ENCODE measurements at regions not wholly inside any gene's neighbourhood (a gene's known extent, or its start where the extent isn't known, plus 50 kb on each side); places are given as distances from the start of the nearest gene placed in this dataset.

DNA sequence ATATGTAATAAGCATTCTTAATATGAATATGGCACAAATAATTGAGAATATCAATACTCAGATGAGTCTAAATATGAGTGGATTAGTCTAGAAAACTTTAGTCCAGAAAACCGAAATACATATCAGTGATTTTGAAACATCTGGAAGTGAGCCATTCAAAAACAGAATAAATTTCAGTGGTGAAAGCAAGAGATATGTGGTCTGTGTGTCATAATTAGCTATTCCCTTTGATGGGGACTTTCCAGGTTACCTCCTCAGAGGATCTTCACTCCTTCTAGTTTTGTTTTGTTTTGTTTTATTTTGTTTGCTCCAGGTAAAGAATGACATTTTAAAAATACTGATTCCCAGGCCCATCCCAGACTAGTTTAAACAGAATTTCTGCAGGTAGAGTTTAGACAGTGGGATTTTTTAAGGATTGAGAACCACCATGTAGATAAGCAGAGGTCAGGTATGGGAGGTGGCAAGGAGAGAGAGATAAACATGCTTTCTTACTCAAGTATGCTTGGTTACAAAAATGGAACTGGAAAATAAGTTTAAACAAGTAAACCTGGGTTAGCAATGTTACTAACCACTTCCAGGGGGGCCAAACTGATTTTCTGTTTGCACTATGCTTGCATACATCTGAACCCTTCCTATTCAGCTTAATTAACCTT lies 70.7 kb downstream of the NABP1 start:
- FAIRE-seq = no peak
- DNase-seq = no peak
- 39 to 66% (median 50%) methylated on average over 1 of the region's 1 CpG for WGBS, 3 donors

DNA sequence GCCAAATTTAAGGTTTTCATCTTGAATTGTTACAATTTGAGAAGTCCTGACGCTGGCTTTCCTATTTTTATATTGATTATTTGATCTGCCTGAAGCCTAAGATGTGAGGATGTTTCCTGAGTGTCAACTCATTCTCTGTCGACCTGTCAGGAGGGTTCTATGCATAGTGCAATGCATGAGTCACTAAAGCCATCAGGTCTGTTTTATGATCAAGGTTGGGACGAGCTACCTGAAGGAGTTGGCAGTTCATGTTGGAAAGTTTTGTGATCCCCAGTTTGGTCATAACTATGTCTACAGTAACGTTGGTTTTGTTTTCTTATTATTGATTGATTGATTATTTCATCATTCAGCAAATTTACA lies 71.2 kb downstream of the NABP1 start:
- Histone ChIP-seq H3K36me3 (ENCODE audit: control insufficient read depth in 3 of 3, insufficient read depth in 2 of 3, low read depth in 1 of 3, low read length in 3 of 3) (no peaks in the 10 kb centered on the region), H3K9me3 (ENCODE audit: control insufficient read depth in 2 of 2, insufficient read depth in 1 of 2, low read depth in 1 of 2, low read length in 1 of 2) (no peaks in the 10 kb centered on the region), H3K27me3 (ENCODE audit: control insufficient read depth in 3 of 3, insufficient read depth in 3 of 3, low read length in 3 of 3) (no peaks in the 10 kb centered on the region), H3K4me3 (ENCODE audit: low read depth in 1 of 3, low read length in 3 of 3) (no peak overlapping the region), H3K4me1 (ENCODE audit: control insufficient read depth in 3 of 3, insufficient read depth in 2 of 3, low read depth in 1 of 3, low read length in 2 of 3) (no peaks in the 10 kb centered on the region), H3K27ac (ENCODE audit: low read depth in 1 of 3, low read length in 2 of 3) (no peak overlapping the region)
- DNase-seq = no peak
- WGBS, 3 donors = 41 to 66% (median 43%) methylated on average over 4 of the region's 4 CpGs
- no peak for FAIRE-seq

More for the DNA sequence above, 70.7 kb downstream of the NABP1 start:
- Histone ChIP-seq H3K27me3 (ENCODE audit: control insufficient read depth in 3 of 3, insufficient read depth in 3 of 3, low read length in 3 of 3) (no peaks in the 10 kb centered on the region), H3K27ac (ENCODE audit: low read depth in 1 of 3, low read length in 2 of 3) (no peak overlapping the region), H3K36me3 (ENCODE audit: control insufficient read depth in 3 of 3, insufficient read depth in 2 of 3, low read depth in 1 of 3, low read length in 3 of 3) (no peaks in the 10 kb centered on the region), H3K4me3 (ENCODE audit: low read depth in 1 of 3, low read length in 3 of 3) (no peak overlapping the region), H3K4me1 (ENCODE audit: control insufficient read depth in 3 of 3, insufficient read depth in 2 of 3, low read depth in 1 of 3, low read length in 2 of 3) (no peaks in the 10 kb centered on the region), H3K9me3 (ENCODE audit: control insufficient read depth in 2 of 2, insufficient read depth in 1 of 2, low read depth in 1 of 2, low read length in 1 of 2) (no peaks in the 10 kb centered on the region)

DNA sequence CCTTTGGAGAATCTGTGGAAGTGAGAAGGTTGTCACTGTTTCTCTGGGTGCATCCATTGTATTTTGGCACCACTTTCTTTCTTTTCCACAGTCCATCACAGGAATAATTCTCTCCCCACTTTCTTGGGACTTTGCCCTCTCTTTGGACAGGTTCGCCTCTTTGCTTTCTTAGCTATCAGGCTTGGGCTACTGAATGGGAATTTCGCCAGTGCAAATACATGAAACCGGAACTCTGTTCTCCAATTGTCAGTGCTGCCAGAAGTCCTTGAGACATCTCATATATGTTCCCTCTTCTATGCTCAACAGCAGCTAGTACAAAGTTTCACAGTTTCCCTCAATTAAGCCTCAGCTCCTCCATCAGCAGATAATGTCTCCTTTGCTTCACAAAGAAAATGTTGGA lies 76.2 kb downstream of the NABP1 start:
- DNase-seq = peak in 1 of 2 donors; percentile 3

DNA sequence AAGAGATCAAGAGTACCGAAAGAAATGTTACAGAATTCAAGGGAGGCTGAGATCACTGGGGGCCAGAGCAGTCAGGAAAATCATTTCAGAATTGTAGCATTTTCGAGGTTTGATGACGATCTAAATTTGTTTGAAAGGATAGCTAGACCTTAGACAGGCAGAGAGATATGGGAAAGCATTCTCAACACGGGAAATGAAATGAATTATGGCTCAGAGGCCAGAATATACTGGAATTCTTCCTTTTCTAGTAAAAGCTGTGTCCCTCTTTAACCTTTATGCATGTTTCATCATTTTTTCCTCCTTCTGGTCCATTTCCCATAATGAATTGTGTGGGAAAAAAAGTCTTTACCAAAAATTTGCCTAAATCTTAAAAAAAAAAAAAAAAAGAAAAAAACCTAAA lies 78.8 kb downstream of the NABP1 start:
- no peaks in the 10 kb centered on the region for H3K4me1 ChIP-seq (ENCODE audit: control insufficient read depth in 3 of 3, insufficient read depth in 2 of 3, low read depth in 1 of 3, low read length in 2 of 3)
- H3K27me3 ChIP-seq (ENCODE audit: control insufficient read depth in 3 of 3, insufficient read depth in 3 of 3, low read length in 3 of 3) = no peaks in the 10 kb centered on the region
- H3K9me3 ChIP-seq (ENCODE audit: control insufficient read depth in 2 of 2, insufficient read depth in 1 of 2, low read depth in 1 of 2, low read length in 1 of 2) = no peaks in the 10 kb centered on the region
- H3K4me3 ChIP-seq (ENCODE audit: low read depth in 1 of 3, low read length in 3 of 3) = no peak overlapping the region
- no peaks in the 10 kb centered on the region for H3K36me3 ChIP-seq (ENCODE audit: control insufficient read depth in 3 of 3, insufficient read depth in 2 of 3, low read depth in 1 of 3, low read length in 3 of 3)
- 71 to 85% (median 83%) methylated on average over 4 of the region's 4 CpGs for WGBS, 3 donors
- no peak for DNase-seq
- H3K27ac ChIP-seq (ENCODE audit: low read depth in 1 of 3, low read length in 2 of 3) = no peak overlapping the region
- no peak for FAIRE-seq

More for the DNA sequence above, 76.2 kb downstream of the NABP1 start:
- no peaks in the 10 kb centered on the region for H3K36me3 ChIP-seq (ENCODE audit: control insufficient read depth in 3 of 3, insufficient read depth in 2 of 3, low read depth in 1 of 3, low read length in 3 of 3)
- 18 to 56% (median 36%) methylated on average over 3 of the region's 3 CpGs for WGBS, 3 donors
- no peak overlapping the region for H3K27ac ChIP-seq (ENCODE audit: low read depth in 1 of 3, low read length in 2 of 3)
- H3K9me3 ChIP-seq (ENCODE audit: control insufficient read depth in 2 of 2, insufficient read depth in 1 of 2, low read depth in 1 of 2, low read length in 1 of 2) = no peaks in the 10 kb centered on the region
- H3K4me3 ChIP-seq (ENCODE audit: low read depth in 1 of 3, low read length in 3 of 3) = no peak overlapping the region
- no peak for FAIRE-seq
- no peaks in the 10 kb centered on the region for H3K4me1 ChIP-seq (ENCODE audit: control insufficient read depth in 3 of 3, insufficient read depth in 2 of 3, low read depth in 1 of 3, low read length in 2 of 3)
- H3K27me3 ChIP-seq (ENCODE audit: control insufficient read depth in 3 of 3, insufficient read depth in 3 of 3, low read length in 3 of 3) = no peaks in the 10 kb centered on the region

DNA sequence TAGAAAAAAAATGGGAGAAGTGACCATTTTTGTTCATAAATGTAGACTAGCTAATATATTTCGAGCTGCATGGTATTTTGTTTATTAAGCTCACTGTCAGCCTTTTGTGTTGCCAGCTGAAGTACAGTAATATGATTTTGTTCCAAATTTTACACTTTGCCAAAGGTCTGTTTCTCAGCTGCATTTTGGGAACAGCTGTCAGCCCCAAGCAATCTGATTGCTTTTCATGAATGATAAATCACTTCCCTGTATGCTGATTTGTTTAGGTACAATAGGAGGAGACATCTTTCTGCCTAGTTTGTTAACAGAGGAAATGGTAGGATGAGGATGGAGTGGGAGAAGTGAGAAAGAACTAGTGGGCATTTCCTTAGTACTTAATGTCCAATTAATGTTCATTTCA lies 79.3 kb downstream of the NABP1 start:
- H3K27ac ChIP-seq (ENCODE audit: low read depth in 1 of 3, low read length in 2 of 3) = no peak overlapping the region
- no peaks in the 10 kb centered on the region for H3K27me3 ChIP-seq (ENCODE audit: control insufficient read depth in 3 of 3, insufficient read depth in 3 of 3, low read length in 3 of 3)
- DNase-seq = no peak
- H3K4me1 ChIP-seq (ENCODE audit: control insufficient read depth in 3 of 3, insufficient read depth in 2 of 3, low read depth in 1 of 3, low read length in 2 of 3) = no peaks in the 10 kb centered on the region
- 66 to 77% (median 68%) methylated on average over 1 of the region's 1 CpG for WGBS, 3 donors
- no peak overlapping the region for H3K4me3 ChIP-seq (ENCODE audit: low read depth in 1 of 3, low read length in 3 of 3)
- H3K9me3 ChIP-seq (ENCODE audit: control insufficient read depth in 2 of 2, insufficient read depth in 1 of 2, low read depth in 1 of 2, low read length in 1 of 2) = no peaks in the 10 kb centered on the region
- FAIRE-seq = no peak
- no peaks in the 10 kb centered on the region for H3K36me3 ChIP-seq (ENCODE audit: control insufficient read depth in 3 of 3, insufficient read depth in 2 of 3, low read depth in 1 of 3, low read length in 3 of 3)

DNA sequence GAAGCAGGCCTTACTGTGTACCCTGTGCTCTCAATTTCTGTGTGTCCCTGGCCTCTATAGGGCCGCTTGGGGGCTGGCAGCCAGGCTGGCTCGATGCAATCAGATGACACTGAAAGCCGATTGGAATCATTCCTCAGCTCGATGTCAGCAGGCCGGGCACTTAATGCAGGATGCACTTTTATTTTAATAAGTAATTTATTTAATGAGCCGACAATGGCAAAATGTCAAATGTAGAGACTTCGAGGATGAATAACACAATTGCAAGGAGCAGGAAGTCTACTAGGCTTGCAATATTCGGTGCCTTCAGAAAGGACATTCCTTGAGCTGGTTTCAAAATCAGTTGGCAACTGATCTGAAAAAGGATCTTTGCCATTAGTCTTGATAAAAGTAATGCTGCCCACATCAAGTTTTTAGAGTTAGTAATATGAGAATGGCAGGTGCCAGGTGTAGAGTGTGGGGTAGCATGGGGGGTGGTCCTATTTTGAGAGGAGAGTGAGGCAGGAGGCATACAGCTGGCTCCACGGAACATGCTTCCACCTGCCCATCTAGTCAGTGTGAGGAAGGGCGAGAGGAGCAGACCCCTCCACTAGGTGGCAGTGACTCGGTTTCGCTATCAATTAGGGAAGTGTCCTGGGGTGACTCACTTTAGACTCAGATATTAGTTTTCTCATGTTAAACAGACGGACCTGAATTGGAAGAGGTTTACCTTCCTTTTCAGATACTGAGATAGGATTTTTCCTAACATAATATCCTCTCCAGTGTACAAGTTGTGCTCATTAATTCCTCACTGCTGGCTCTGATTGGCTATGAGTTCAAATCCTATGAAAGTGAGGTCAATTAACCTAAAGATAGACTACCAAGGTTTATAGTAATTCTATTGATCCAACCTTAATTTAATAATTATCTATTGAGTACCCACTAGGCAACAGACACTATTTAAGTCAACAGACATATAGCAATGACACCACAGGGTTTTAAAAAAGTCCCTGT lies 80.9 kb downstream of the NABP1 start:
- DNase-seq (peak; percentile 60 to 76), FAIRE-seq (no peak)
- no peaks in the 10 kb centered on the region for H3K9me3 ChIP-seq (ENCODE audit: control insufficient read depth in 2 of 2, insufficient read depth in 1 of 2, low read depth in 1 of 2, low read length in 1 of 2)
- H3K27ac ChIP-seq (ENCODE audit: low read depth in 1 of 3, low read length in 2 of 3) = no peak overlapping the region
- H3K27me3 ChIP-seq (ENCODE audit: control insufficient read depth in 3 of 3, insufficient read depth in 3 of 3, low read length in 3 of 3) = no peaks in the 10 kb centered on the region
- WGBS, 3 donors = 42 to 53% (median 53%) methylated on average over 13 of the region's 13 CpGs
- no peaks in the 10 kb centered on the region for H3K4me1 ChIP-seq (ENCODE audit: control insufficient read depth in 3 of 3, insufficient read depth in 2 of 3, low read depth in 1 of 3, low read length in 2 of 3)
- no peaks in the 10 kb centered on the region for H3K36me3 ChIP-seq (ENCODE audit: control insufficient read depth in 3 of 3, insufficient read depth in 2 of 3, low read depth in 1 of 3, low read length in 3 of 3)
- H3K4me3 ChIP-seq (ENCODE audit: low read depth in 1 of 3, low read length in 3 of 3) = no peak overlapping the region

DNA sequence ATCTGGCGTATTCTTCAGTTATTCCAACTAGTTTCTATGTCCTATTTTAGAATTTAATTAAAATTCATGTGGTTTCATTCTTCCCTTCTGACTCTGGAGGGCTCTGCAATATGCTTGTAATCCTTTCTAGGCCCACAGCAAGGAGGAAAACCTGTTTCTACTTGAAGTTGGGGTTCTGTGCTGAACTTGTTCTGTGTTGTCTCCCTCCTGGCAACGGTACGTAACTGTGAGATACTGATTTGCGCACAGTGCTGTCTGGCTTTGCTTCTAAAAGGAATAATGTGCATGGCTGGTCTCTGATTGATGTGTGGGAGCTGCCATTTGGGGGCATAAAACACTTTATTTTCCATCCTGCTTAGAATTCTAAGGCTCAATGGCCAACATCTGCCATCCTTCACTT lies 81.7 kb downstream of the NABP1 start:
- no peak for FAIRE-seq
- Histone ChIP-seq H3K4me1 (ENCODE audit: control insufficient read depth in 3 of 3, insufficient read depth in 2 of 3, low read depth in 1 of 3, low read length in 2 of 3) (no peaks in the 10 kb centered on the region), H3K27me3 (ENCODE audit: control insufficient read depth in 3 of 3, insufficient read depth in 3 of 3, low read length in 3 of 3) (no peaks in the 10 kb centered on the region), H3K9me3 (ENCODE audit: control insufficient read depth in 2 of 2, insufficient read depth in 1 of 2, low read depth in 1 of 2, low read length in 1 of 2) (no peaks in the 10 kb centered on the region), H3K4me3 (ENCODE audit: low read depth in 1 of 3, low read length in 3 of 3) (no peak overlapping the region), H3K27ac (ENCODE audit: low read depth in 1 of 3, low read length in 2 of 3) (no peak overlapping the region), H3K36me3 (ENCODE audit: control insufficient read depth in 3 of 3, insufficient read depth in 2 of 3, low read depth in 1 of 3, low read length in 3 of 3) (no peaks in the 10 kb centered on the region)
- no peak for DNase-seq
- WGBS, 3 donors = 91 to 97% (median 95%) methylated on average over 4 of the region's 4 CpGs

DNA sequence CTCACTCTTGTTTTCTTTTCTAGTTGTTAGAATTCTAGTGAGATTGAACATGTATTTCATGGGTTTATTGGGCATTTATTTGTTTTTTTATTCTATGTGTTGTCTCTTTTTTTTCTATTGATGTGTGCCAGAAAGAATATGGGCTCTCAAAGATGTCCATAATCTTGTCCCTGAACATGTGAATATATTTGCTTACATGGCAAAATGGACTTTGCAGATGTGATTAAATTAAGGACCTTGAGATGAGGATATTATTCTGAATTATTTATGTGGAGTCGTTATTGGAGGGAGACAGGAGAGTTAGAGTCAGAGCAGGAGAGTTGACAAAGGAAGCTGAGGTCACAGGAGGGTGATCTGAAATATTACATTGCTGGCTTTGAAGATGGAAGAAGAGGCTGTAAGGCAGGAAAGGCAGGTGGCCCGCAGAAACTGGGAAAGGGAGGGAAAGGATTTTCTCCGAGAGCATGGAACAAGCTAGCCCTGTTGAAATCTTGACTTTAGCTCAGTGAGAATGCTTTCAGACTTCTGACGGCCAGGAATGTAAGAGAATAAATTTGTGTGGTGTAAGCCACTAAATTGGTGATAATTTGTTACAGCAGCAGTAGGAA lies 82.8 kb downstream of the NABP1 start:
- 67 to 76% (median 70%) methylated on average over 4 of the region's 4 CpGs for WGBS, 3 donors
- Histone ChIP-seq H3K36me3 (ENCODE audit: control insufficient read depth in 3 of 3, insufficient read depth in 2 of 3, low read depth in 1 of 3, low read length in 3 of 3) (no peaks in the 10 kb centered on the region), H3K27ac (ENCODE audit: low read depth in 1 of 3, low read length in 2 of 3) (no peak overlapping the region), H3K27me3 (ENCODE audit: control insufficient read depth in 3 of 3, insufficient read depth in 3 of 3, low read length in 3 of 3) (no peaks in the 10 kb centered on the region), H3K9me3 (ENCODE audit: control insufficient read depth in 2 of 2, insufficient read depth in 1 of 2, low read depth in 1 of 2, low read length in 1 of 2) (no peaks in the 10 kb centered on the region), H3K4me3 (ENCODE audit: low read depth in 1 of 3, low read length in 3 of 3) (no peak overlapping the region), H3K4me1 (ENCODE audit: control insufficient read depth in 3 of 3, insufficient read depth in 2 of 3, low read depth in 1 of 3, low read length in 2 of 3) (no peaks in the 10 kb centered on the region)
- DNase-seq (no peak), FAIRE-seq (no peak)
